ENCODE measurements at regions not wholly inside any gene's neighbourhood (a gene's known extent, or its start where the extent isn't known, plus 50 kb on each side); places are given as distances from the start of the nearest gene placed in this dataset.

DNA sequence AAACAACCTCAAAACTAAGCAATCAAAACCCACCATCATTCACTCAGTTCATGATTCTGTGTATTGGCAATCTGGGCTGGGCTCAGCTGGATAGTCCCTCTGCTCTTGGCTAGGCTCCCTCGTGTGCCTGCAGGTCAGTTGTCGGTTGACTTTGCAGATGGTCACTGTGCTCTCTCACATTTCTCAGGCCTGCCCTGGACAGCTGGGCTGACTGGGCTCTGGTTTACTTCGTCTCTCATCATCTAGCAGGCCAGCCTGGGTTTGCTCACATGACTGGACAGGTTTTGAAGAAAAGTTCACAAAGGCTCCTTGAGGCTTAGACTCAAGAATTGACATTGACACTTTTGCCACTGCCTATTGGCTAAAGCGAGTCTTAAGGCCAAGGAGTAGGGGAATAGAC lies 105.0 kb upstream of the CTNNB1 start:
- DNase-seq (ENCODE audit: low read depth in 3 of 3, low spot score in 1 of 3) = no peak

DNA sequence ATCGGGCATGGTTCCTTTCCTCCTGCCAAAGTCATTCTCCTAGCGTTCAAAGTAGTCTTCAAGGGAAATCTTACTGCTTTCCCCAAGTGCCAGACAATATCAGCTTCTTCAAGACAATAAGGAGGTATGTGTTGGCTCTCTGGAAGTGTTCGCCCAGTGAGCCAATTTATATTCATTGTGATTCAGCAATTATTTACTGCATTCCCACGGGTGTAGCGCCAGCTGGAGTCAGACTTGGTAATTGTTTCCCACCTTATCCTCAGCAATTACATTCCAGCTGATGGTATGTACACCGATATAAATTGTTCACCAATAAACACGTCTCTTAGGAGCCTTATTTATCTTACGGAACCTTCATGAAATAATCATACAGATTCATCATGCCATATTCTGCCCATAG lies 103.6 kb upstream of the CTNNB1 start:
- no peak for DNase-seq (ENCODE audit: low read depth in 3 of 3, low spot score in 1 of 3)

- DNase-seq (ENCODE audit: low read depth in 3 of 3, low spot score in 1 of 3) = no peak
Measured at GRCh38 chr3:41097896-41098496, 101.3 kb upstream of the CTNNB1 start.

- DNase-seq (ENCODE audit: low read depth in 3 of 3, low spot score in 1 of 3) = no peak
Measured at GRCh38 chr3:41101231-41101630, 98.1 kb upstream of the CTNNB1 start.

DNA sequence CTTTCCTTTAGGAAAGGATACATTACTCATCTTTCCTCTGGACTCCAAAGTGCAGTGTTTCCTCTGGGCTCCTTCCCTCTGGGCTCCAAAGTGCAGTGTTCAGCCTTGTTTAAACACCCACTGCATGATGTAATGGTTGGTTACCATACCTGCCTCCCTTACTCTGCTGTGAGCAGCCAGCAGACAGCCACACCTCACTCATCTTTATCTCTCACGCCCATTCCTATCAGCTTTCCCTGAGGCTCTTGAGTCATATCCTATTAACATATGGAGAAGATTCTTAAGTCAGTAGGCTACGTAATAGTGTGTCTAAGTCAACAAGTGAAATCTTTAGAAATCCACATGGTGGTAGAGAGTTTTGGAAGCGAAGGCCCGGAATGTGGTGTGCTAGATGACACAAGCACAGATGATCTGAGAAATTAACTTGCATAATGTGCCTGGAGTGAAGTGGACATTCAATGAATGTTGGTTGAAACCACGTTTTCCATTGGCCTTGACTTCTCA lies 97.2 kb upstream of the CTNNB1 start:
- DNase-seq (ENCODE audit: low read depth in 3 of 3, low spot score in 1 of 3) = no peak

DNA sequence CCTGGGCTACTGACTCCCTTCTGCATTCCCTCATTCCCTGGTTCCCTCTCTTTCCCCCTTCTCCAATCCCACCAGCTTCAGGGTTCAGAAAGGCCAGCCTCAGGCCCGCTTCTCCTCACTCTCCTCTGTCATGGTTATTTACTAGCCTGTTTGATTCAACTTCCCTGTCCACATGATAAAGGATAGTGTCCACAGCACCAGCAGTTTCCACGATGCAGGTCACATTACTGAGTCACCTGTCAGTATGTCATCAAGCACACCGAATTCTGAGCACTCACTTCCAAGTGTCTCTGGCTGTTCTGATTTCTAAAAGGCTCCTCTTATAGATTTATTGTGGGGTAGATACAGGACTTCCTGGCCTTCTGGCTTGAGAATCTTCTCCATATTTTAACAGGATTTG lies 96.6 kb upstream of the CTNNB1 start:
- DNase-seq (ENCODE audit: low read depth in 3 of 3, low spot score in 1 of 3) = no peak

GRCh38 chr3:41103200-41103599 lies 96.1 kb upstream of the CTNNB1 start:
- DNase-seq (ENCODE audit: low read depth in 3 of 3, low spot score in 1 of 3) = no peak

- no peak for DNase-seq (ENCODE audit: low read depth in 3 of 3, low spot score in 1 of 3)
Measured at GRCh38 chr3:41104147-41104546, 95.2 kb upstream of the CTNNB1 start.

GRCh38 chr3:41106691-41107090 lies 92.6 kb upstream of the CTNNB1 start:
- DNase-seq (ENCODE audit: low read depth in 3 of 3, low spot score in 1 of 3) = no peak

DNA sequence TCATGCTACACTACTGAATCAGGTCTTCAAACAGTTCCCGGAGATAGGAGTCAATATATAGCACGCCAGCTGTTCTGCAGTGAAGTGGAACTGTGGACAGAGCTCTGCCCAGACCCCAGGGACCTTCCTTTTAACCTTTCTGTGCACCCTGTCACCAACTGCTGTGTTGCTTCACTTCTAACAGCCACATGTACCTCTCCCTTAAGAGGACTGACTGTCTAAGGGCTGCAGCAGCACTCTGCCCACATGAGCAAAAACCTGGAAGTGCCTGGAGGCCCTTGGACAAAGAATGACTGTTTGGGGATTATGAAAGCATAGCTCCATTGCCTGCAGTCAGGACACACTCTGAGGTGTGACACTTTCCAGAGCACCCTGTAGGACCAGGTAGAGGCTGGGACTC lies 88.3 kb upstream of the CTNNB1 start:
- DNase-seq (ENCODE audit: low read depth in 3 of 3, low spot score in 1 of 3) = no peak

- DNase-seq (ENCODE audit: low read depth in 3 of 3, low spot score in 1 of 3) = no peak
Measured at GRCh38 chr3:41112466-41112865, 86.8 kb upstream of the CTNNB1 start.

DNA sequence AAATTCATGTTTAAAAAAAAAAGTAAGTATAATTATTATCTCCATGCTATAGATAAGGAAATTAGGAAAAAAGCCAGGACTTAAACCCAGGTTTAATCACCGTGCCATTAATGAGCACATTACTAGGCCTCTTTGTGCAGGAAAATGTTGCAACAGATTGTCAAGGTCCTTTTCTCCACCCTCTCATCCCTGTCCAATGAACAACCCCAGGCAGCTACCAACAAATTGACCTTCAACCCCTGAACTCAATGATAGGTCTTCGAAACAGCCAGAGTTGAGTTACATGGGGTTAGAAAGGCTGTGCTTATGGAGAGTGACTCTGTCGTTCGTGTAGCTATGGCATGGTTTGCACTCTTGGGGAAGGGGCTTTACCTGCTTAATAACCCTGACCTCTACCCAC lies 84.2 kb upstream of the CTNNB1 start:
- DNase-seq (ENCODE audit: low read depth in 3 of 3, low spot score in 1 of 3) = no peak

- no peak for DNase-seq (ENCODE audit: low read depth in 3 of 3, low spot score in 1 of 3)
Measured at GRCh38 chr3:41116851-41117250, 82.5 kb upstream of the CTNNB1 start.

GRCh38 chr3:41117398-41117870 lies 81.9 kb upstream of the CTNNB1 start:
- peak; percentile 47 to 59 (median 53) for DNase-seq (ENCODE audit: low read depth in 3 of 3, low spot score in 1 of 3)

DNA sequence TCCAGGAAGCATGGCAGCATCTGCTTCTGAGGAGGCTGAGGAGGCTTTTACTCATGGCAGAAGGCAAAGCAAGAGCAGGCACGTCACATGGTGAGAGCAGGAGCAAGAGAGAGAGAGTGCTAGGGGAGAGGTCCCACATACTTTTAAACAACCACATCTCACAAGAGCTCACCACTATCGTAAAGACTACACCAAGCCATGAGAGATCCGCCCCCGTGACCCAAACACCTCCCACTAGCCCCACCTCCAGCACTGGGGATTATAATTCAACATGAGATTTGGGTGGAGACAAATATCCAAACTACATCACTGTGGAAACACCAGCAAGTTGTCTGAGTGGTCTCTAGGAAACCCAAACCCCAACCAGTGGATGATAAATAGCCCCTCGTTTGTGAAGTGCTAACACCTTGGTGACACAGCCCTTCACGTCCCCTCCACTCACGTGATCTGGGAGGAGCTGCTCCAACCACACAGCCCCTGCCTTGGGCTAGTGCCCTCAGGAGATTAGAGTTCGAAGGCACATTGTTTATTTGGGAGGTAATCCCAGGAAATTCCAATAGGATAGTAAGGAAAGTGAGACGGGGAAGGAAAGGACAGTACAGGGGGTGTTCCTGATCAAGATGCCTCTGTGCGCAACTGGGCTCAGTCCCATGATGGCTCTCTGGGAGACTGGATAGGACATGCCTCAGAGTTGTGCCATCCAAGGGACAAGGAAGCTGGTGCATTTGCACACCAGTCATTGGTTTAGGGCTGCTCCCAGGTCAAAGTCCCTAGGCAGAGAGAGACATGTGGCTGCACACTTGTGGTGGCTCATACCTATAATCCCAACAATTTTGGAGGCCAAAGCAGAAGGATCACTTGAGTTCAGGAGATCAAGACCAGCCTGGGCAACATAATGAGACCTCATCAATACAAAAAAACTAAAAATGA lies 80.6 kb upstream of the CTNNB1 start:
- no peak for DNase-seq (ENCODE audit: low read depth in 3 of 3, low spot score in 1 of 3)

DNA sequence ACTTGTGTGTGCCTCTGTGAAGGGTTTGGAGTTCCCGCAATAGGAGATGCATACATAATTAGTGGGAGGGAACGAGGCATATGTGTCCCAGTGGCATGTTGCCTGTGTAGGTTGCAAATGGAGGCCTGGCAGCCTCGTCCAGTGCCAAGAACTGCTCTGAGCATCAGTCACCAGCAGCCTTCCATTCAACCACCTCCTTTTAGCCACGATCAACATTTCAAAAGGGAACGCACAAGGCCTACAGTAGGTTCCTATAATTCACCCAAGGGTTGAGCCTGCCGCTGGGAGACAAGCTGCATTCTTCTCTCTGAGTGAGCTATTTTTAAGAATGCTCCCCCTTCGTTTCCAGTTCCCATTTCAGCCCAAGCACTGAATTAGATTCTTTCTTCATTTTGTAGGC lies 78.8 kb upstream of the CTNNB1 start:
- DNase-seq (ENCODE audit: low read depth in 3 of 3, low spot score in 1 of 3) = no peak

- no peak for DNase-seq (ENCODE audit: low read depth in 3 of 3, low spot score in 1 of 3)
Measured at GRCh38 chr3:41125258-41125657, 74.0 kb upstream of the CTNNB1 start.

DNA sequence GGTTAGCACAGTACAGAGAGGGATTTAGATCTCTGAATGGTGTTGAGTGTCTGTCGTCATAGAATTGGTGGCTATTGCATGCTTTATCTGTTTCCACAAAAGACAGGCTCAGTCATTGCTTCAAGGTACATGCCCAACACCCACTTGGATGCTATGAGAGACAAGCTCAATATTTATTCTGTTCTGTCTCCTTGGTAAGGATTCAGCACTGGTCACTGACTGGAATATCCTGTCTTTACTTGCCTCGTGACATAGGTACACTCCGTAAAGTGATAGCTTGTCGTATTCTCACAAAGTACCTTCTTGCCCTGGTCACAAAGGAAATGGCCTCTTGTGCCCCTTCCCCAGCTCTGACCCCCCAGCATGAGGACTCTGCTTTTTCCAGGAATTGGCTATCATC lies 72.8 kb upstream of the CTNNB1 start:
- no peak for DNase-seq (ENCODE audit: low read depth in 3 of 3, low spot score in 1 of 3)

- DNase-seq (ENCODE audit: low read depth in 3 of 3, low spot score in 1 of 3) = no peak
Measured at GRCh38 chr3:41126961-41127360, 72.3 kb upstream of the CTNNB1 start.

DNA sequence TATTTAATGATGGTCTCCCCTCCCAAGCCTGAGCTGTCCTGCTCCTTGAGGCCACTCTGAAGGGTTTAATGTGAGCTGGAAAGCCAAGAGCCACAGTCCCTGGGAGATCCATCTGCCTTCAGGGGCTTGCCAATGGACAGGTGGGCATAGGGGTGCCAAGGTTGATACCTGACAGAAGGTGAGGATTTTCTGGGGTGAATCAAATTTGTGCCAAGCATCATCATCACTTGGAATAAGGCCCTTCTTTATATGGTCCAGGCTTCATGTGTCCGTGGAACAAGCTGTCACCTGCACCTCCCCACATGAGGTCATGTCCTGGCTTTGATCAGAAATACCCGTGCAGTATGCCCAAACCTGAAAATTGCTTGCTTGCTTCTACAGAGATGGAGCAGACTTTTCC lies 71.9 kb upstream of the CTNNB1 start:
- no peak for DNase-seq (ENCODE audit: low read depth in 3 of 3, low spot score in 1 of 3)

GRCh38 chr3:41129731-41130130 lies 69.6 kb upstream of the CTNNB1 start:
- no peak for DNase-seq (ENCODE audit: low read depth in 3 of 3, low spot score in 1 of 3)

- no peak for DNase-seq (ENCODE audit: low read depth in 3 of 3, low spot score in 1 of 3)
Measured at GRCh38 chr3:41131224-41131623, 68.1 kb upstream of the CTNNB1 start.
